ENCODE measurements at regions not wholly inside any gene's neighbourhood (a gene's known extent, or its start where the extent isn't known, plus 50 kb on each side); places are given as distances from the start of the nearest gene placed in this dataset.

DNA sequence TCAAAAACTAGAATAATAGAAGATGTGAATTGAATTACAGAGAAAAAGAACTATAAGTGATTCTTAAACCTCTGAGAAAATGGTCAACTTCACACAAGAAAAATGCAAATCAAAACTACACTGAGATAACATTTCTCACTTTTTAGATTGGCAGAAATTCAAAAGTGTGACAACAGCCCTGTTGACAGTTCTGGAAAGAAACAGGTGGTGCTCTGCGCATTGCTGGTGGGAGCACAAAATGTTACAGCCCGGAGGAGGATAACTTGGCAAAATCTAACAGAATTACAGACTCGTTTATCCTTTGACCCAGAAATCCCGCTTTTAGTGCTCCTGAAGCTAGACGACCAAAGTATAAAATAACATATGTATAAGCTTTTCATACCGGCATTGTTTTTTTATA, 222.5 kb upstream of the CNTN1 start:
- H3K27me3 ChIP-seq, result no peaks in the 10 kb centered on the region
- H3K36me3 ChIP-seq (ENCODE audit: low read depth, missing control alignments), result no peaks in the 10 kb centered on the region
- TF ChIP-seq POLR2A (IDR thresholded peaks at IDR 0.05), result no peak
- TF ChIP-seq, protein P1, sequence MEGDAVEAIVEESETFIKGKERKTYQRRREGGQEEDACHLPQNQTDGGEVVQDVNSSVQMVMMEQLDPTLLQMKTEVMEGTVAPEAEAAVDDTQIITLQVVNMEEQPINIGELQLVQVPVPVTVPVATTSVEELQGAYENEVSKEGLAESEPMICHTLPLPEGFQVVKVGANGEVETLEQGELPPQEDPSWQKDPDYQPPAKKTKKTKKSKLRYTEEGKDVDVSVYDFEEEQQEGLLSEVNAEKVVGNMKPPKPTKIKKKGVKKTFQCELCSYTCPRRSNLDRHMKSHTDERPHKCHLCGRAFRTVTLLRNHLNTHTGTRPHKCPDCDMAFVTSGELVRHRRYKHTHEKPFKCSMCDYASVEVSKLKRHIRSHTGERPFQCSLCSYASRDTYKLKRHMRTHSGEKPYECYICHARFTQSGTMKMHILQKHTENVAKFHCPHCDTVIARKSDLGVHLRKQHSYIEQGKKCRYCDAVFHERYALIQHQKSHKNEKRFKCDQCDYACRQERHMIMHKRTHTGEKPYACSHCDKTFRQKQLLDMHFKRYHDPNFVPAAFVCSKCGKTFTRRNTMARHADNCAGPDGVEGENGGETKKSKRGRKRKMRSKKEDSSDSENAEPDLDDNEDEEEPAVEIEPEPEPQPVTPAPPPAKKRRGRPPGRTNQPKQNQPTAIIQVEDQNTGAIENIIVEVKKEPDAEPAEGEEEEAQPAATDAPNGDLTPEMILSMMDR (IDR thresholded peaks at IDR 0.05), result no peak
- intact Hi-C loops (cut with DNase I; ENCODE audit: low total_unique reads), result no loop called here
- no peaks in the 10 kb centered on the region for H3K4me1 ChIP-seq
- H3K9me3 ChIP-seq, result no peaks in the 10 kb centered on the region
- 33 to 44% methylated on average over 6 of the region's 6 CpGs for WGBS, 2 donors
- no peak for DNase-seq
- H3K4me3 ChIP-seq, result no peak overlapping the region
- no peak overlapping the region for H3K27ac ChIP-seq

DNA sequence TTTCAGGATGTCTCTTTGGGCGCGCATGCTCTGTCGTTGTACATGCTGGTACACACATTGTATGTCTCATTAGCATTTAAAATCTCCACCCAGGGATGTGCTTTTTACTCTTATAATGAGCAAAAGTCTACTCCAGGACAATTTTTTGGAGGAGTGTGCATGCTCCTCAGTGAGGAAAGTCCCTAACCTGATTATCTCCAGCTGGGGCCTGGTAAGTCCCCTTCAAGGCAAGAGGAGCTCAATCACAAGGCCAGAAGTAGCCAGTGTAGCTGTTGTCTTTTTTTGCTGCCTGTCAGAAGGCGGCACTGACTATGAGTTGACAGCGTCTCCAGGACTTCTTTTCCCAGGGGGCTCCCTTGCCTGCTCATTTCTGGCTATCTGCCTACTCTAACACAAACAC, 218.3 kb upstream of the CNTN1 start:
- H3K27ac ChIP-seq, result no peak overlapping the region
- H3K36me3 ChIP-seq (ENCODE audit: low read depth, missing control alignments), result no peaks in the 10 kb centered on the region
- H3K4me3 ChIP-seq, result no peak overlapping the region
- no peak for DNase-seq
- no peaks in the 10 kb centered on the region for H3K4me1 ChIP-seq
- TF ChIP-seq POLR2A (IDR thresholded peaks at IDR 0.05), result no peak
- TF ChIP-seq, protein P1 (IDR thresholded peaks at IDR 0.05), result no peak
- no peaks in the 10 kb centered on the region for H3K9me3 ChIP-seq
- WGBS, 2 donors, result 77 to 78% methylated on average over 5 of the region's 5 CpGs
- intact Hi-C loops (cut with DNase I; ENCODE audit: low total_unique reads), result no loop called here
- H3K27me3 ChIP-seq, result no peaks in the 10 kb centered on the region

DNA sequence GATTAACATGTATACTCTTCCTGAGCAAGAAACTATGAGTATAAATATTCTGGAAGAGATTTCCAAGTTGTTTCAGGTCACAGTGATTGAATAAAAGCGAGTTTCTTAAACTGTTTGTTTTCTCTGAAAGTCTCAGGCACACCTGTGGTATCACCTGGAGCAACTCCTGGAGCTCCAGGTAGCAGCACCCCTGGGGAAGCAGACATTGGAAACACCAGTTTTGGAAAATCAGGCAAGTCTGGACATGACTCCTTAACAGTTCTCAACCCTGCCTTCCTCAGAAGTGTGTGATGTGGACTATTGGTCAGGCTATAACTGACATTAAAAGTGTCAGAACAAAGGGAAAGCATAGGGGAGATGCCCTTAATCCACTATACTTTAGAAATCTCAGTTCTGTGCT, 217.6 kb upstream of the CNTN1 start:
- WGBS, 2 donors, result 90 to 100% methylated on average over 1 of the region's 1 CpG
- no peaks in the 10 kb centered on the region for H3K9me3 ChIP-seq
- no peak overlapping the region for H3K27ac ChIP-seq
- no peak overlapping the region for H3K4me3 ChIP-seq
- no peaks in the 10 kb centered on the region for H3K36me3 ChIP-seq (ENCODE audit: low read depth, missing control alignments)
- no peaks in the 10 kb centered on the region for H3K27me3 ChIP-seq
- DNase-seq, result no peak
- no peak for TF ChIP-seq POLR2A (IDR thresholded peaks at IDR 0.05)
- TF ChIP-seq, protein P1 (IDR thresholded peaks at IDR 0.05), result no peak
- no peaks in the 10 kb centered on the region for H3K4me1 ChIP-seq
- intact Hi-C loops (cut with DNase I; ENCODE audit: low total_unique reads), result no loop called here

DNA sequence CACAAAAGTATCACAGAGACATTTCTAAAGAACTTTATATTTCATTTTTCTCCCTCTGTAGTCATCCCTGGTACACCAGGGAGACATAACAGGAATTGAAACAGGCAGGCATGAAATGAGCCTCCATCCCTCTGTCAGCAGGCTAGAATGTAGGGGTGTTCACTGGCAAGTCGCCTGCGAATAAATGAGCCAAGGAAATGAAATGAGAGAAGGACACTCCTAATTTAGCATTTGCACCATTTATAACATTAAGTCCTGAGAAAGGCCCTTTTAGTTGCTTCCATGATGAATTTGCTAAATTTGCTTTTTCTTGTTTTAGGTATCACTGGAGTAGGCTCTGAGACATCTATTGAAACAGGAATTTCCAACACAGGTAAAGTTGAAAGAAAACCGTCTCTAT, 192.4 kb upstream of the CNTN1 start:
- Histone ChIP-seq H3K27me3 (no peaks in the 10 kb centered on the region), H3K4me1 (no peaks in the 10 kb centered on the region), H3K27ac (no peak overlapping the region), H3K9me3 (no peaks in the 10 kb centered on the region), H3K36me3 (ENCODE audit: low read depth, missing control alignments) (no peaks in the 10 kb centered on the region), H3K4me3 (no peak overlapping the region)
- WGBS, 2 donors, result 81 to 93% methylated on average over 3 of the region's 3 CpGs
- DNase-seq, result no peak
- TF ChIP-seq, protein P1 (IDR thresholded peaks at IDR 0.05), result no peak
- no peak for TF ChIP-seq POLR2A (IDR thresholded peaks at IDR 0.05)
- intact Hi-C loops (cut with DNase I; ENCODE audit: low total_unique reads), result no loop called here

DNA sequence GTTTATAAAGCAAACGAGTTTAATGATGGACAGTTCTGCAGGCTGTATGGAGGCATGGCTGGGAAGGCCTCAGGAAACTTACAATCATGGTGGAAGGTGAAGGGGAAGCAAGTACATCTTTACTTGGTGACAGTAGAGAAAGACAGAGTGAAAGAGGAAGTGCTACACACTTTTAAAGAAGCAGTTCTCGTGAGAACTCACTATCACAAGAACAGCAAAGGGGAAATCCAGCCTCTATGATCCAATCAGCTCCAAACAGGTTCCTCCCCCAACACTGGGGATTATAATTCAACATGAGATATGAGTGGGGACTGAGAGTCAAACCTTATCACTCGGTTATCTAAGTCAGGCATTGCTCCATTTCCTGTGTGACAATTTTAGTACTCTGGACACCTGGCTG, 189.9 kb upstream of the CNTN1 start:
- intact Hi-C loops (cut with DNase I; ENCODE audit: low total_unique reads), result no loop called here
- H3K27me3 ChIP-seq, result no peaks in the 10 kb centered on the region
- no peak overlapping the region for H3K27ac ChIP-seq
- TF ChIP-seq, protein P1 (IDR thresholded peaks at IDR 0.05), result no peak
- TF ChIP-seq POLR2A (IDR thresholded peaks at IDR 0.05), result no peak
- DNase-seq, result no peak
- no peak overlapping the region for H3K4me3 ChIP-seq
- no peaks in the 10 kb centered on the region for H3K4me1 ChIP-seq
- no peaks in the 10 kb centered on the region for H3K9me3 ChIP-seq
- WGBS, 2 donors, result 66 to 67% methylated on average over 3 of the region's 3 CpGs
- no peaks in the 10 kb centered on the region for H3K36me3 ChIP-seq (ENCODE audit: low read depth, missing control alignments)
